ENCODE measurements at regions not wholly inside any gene's neighbourhood (a gene's known extent, or its start where the extent isn't known, plus 50 kb on each side); places are given as distances from the start of the nearest gene placed in this dataset.

- Histone ChIP-seq H3F3A (replicated peaks; ENCODE audit: low read depth) (no peaks in the 10 kb centered on the region), H3K27ac (ENCODE audit: low read depth) (no peak overlapping the region), H3K36me3 (ENCODE audit: insufficient read depth) (no peaks in the 10 kb centered on the region), H3K79me2 (replicated peaks; ENCODE audit: insufficient read depth) (no peaks in the 10 kb centered on the region), H3K4me1 (ENCODE audit: insufficient read depth) (no peaks in the 10 kb centered on the region), H3K27me3 (ENCODE audit: insufficient read depth) (no peaks in the 10 kb centered on the region), H4K20me1 (replicated peaks; ENCODE audit: insufficient read depth) (no peaks in the 10 kb centered on the region), H2AFZ (no peak overlapping the region), H3K4me2 (no peak overlapping the region), H3K4me3 (no peak overlapping the region), H3K9me2 (ENCODE audit: insufficient read depth) (no peaks in the 10 kb centered on the region)
- no peaks in the 10 kb centered on the region; the same call in 2 of the 3 replicates for H3K4me1 Mint-ChIP-seq
- peaks cover 12% of the 10 kb centered on the region for H3K9me3 Mint-ChIP-seq
- no peak overlapping the region for H3K4me3 Mint-ChIP-seq
- H3K36me3 Mint-ChIP-seq (ENCODE audit: low read depth) = no peaks in the 10 kb centered on the region
- TF ChIP-seq, protein P1, sequence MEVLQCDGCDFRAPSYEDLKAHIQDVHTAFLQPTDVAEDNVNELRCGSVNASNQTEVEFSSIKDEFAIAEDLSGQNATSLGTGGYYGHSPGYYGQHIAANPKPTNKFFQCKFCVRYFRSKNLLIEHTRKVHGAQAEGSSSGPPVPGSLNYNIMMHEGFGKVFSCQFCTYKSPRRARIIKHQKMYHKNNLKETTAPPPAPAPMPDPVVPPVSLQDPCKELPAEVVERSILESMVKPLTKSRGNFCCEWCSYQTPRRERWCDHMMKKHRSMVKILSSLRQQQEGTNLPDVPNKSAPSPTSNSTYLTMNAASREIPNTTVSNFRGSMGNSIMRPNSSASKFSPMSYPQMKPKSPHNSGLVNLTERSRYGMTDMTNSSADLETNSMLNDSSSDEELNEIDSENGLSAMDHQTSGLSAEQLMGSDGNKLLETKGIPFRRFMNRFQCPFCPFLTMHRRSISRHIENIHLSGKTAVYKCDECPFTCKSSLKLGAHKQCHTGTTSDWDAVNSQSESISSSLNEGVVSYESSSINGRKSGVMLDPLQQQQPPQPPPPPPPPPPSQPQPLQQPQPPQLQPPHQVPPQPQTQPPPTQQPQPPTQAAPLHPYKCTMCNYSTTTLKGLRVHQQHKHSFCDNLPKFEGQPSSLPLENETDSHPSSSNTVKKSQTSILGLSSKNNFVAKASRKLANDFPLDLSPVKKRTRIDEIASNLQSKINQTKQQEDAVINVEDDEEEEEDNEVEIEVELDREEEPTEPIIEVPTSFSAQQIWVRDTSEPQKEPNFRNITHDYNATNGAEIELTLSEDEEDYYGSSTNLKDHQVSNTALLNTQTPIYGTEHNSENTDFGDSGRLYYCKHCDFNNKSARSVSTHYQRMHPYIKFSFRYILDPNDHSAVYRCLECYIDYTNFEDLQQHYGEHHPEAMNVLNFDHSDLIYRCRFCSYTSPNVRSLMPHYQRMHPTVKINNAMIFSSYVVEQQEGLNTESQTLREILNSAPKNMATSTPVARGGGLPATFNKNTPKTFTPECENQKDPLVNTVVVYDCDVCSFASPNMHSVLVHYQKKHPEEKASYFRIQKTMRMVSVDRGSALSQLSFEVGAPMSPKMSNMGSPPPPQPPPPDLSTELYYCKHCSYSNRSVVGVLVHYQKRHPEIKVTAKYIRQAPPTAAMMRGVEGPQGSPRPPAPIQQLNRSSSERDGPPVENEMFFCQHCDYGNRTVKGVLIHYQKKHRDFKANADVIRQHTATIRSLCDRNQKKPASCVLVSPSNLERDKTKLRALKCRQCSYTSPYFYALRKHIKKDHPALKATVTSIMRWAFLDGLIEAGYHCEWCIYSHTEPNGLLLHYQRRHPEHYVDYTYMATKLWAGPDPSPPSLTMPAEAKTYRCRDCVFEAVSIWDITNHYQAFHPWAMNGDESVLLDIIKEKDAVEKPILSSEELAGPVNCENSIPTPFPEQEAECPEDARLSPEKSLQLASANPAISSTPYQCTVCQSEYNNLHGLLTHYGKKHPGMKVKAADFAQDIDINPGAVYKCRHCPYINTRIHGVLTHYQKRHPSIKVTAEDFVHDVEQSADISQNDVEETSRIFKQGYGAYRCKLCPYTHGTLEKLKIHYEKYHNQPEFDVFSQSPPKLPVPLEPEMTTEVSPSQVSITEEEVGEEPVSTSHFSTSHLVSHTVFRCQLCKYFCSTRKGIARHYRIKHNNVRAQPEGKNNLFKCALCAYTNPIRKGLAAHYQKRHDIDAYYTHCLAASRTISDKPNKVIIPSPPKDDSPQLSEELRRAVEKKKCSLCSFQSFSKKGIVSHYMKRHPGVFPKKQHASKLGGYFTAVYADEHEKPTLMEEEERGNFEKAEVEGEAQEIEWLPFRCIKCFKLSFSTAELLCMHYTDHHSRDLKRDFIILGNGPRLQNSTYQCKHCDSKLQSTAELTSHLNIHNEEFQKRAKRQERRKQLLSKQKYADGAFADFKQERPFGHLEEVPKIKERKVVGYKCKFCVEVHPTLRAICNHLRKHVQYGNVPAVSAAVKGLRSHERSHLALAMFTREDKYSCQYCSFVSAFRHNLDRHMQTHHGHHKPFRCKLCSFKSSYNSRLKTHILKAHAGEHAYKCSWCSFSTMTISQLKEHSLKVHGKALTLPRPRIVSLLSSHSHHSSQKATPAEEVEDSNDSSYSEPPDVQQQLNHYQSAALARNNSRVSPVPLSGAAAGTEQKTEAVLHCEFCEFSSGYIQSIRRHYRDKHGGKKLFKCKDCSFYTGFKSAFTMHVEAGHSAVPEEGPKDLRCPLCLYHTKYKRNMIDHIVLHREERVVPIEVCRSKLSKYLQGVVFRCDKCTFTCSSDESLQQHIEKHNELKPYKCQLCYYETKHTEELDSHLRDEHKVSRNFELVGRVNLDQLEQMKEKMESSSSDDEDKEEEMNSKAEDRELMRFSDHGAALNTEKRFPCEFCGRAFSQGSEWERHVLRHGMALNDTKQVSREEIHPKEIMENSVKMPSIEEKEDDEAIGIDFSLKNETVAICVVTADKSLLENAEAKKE (CRISPR knock-in tag; IDR thresholded peaks at IDR 0.05) = no peak
- TF ChIP-seq CTCF (conservative IDR thresholded peaks at IDR 0.05; ENCODE audit: low read depth in 2 of 2) (no peak), EZH2 (IDR thresholded peaks at IDR 0.05; ENCODE audit: low read depth, unreplicated experiment) (no peak), ZNF114 (CRISPR knock-in tag; IDR thresholded peaks at IDR 0.05) (no peak), POLR2AphosphoS5 (IDR thresholded peaks at IDR 0.05; ENCODE audit: low read depth) (no peak), ZNF331 (CRISPR knock-in tag; IDR thresholded peaks at IDR 0.05; ENCODE audit: low read depth) (no peak), STAT1 (IDR thresholded peaks at IDR 0.05; ENCODE audit: unreplicated experiment) (no peak), JUNB (IDR thresholded peaks at IDR 0.05; ENCODE audit: unreplicated experiment) (no peak), NANOG (IDR thresholded peaks at IDR 0.05; ENCODE audit: borderline replicate concordance) (no peak), CREB1 (CRISPR knock-in tag; IDR thresholded peaks at IDR 0.05; ENCODE audit: low read depth) (no peak), EZH2phosphoT487 (IDR thresholded peaks at IDR 0.05; ENCODE audit: unreplicated experiment) (no peak)
- TF ChIP-seq, protein P2, sequence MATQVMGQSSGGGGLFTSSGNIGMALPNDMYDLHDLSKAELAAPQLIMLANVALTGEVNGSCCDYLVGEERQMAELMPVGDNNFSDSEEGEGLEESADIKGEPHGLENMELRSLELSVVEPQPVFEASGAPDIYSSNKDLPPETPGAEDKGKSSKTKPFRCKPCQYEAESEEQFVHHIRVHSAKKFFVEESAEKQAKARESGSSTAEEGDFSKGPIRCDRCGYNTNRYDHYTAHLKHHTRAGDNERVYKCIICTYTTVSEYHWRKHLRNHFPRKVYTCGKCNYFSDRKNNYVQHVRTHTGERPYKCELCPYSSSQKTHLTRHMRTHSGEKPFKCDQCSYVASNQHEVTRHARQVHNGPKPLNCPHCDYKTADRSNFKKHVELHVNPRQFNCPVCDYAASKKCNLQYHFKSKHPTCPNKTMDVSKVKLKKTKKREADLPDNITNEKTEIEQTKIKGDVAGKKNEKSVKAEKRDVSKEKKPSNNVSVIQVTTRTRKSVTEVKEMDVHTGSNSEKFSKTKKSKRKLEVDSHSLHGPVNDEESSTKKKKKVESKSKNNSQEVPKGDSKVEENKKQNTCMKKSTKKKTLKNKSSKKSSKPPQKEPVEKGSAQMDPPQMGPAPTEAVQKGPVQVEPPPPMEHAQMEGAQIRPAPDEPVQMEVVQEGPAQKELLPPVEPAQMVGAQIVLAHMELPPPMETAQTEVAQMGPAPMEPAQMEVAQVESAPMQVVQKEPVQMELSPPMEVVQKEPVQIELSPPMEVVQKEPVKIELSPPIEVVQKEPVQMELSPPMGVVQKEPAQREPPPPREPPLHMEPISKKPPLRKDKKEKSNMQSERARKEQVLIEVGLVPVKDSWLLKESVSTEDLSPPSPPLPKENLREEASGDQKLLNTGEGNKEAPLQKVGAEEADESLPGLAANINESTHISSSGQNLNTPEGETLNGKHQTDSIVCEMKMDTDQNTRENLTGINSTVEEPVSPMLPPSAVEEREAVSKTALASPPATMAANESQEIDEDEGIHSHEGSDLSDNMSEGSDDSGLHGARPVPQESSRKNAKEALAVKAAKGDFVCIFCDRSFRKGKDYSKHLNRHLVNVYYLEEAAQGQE (IDR thresholded peaks at IDR 0.05; ENCODE audit: unreplicated experiment) = no peak
- TF ChIP-seq, protein P3, sequence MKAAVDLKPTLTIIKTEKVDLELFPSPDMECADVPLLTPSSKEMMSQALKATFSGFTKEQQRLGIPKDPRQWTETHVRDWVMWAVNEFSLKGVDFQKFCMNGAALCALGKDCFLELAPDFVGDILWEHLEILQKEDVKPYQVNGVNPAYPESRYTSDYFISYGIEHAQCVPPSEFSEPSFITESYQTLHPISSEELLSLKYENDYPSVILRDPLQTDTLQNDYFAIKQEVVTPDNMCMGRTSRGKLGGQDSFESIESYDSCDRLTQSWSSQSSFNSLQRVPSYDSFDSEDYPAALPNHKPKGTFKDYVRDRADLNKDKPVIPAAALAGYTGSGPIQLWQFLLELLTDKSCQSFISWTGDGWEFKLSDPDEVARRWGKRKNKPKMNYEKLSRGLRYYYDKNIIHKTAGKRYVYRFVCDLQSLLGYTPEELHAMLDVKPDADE (IDR thresholded peaks at IDR 0.05) = no peak
- no peak for DNase-seq (ENCODE audit: low spot score)
- peaks cover 6% of the 10 kb centered on the region for H3K27me3 Mint-ChIP-seq (ENCODE audit: insufficient read depth, low read depth, poor library complexity)
- ATAC-seq = no peak
- H3K27ac Mint-ChIP-seq = no peak overlapping the region
Measured at GRCh38 chr14:104250175-104250574, 111.8 kb downstream of the KIF26A start.

Data from GM23338 (cell line).